NCI-H146 treated with DMSO at 0.1 percent for 48 hours (cell line): ENCODE measurements at regions not wholly inside any gene's neighbourhood (a gene's known extent, or its start where the extent isn't known, plus 50 kb on each side); places are given as distances from the start of the nearest gene placed in this dataset.

ENCODE experiments used
- DNase-seq: peaks from one replicate; lab custom pipeline; 2025; ENCODE audit not compliant: unreplicated experiment; lab: John Stamatoyannopoulos, UW

DNA sequence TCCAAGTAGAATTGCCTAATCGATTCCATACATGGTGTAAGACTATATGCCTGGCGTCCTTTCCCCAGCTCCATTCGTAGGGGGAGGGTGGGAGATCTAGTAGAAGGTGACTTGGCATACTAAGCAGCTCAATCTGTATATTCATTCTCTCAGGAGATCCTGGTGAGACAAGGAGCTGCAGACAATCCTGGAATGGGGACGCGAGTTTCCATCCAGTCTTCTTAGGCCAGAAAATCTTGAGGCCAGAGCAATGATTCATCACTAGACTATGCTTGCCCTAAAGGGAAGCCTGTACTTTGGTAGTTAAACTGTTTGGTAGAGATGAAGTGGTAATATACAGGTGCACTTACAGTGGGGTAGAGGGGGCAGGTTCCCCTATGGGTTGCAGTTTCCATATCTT is 468.7 kb downstream of the ADGRL2 start:
- DNase-seq: no peak

DNA sequence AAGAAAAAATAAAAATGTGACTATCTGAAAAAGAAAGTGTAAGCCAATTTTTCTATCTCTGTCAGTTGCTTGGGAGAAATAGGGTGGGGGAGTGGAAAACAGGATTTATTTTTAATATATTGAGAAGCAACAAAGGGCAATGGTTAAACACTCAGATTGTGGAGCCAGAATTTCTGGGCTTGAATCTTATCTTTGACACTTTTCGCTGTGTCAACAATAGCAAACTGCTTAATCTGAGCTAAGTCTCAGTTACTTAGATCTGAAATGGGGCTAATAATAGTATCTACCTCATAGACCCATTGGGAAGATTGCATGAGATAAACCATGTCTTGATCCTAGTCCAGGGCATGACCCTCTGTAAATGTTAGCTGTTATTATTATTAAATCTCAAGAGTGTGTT is 468.1 kb downstream of the ADGRL2 start:
- no peak for DNase-seq

DNA sequence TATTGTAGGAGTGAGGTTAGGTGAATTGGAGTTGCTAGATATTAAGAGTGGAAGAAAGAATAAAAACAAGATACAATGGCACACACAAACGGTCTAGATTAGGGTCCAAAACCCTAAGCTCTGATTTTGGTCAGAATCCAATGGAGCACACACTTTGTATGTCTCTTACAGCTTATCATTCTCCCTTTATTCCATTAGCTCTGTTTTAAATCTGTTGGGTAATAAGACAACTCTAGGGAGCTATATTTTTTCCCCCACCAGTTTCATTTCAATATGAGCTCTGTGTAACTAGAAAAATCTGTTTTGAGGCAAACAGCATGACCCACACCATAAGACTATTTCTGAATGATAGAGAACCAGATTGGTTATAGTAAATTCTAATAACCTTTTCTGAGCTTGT is 465.6 kb downstream of the ADGRL2 start:
- DNase-seq: no peak

DNA sequence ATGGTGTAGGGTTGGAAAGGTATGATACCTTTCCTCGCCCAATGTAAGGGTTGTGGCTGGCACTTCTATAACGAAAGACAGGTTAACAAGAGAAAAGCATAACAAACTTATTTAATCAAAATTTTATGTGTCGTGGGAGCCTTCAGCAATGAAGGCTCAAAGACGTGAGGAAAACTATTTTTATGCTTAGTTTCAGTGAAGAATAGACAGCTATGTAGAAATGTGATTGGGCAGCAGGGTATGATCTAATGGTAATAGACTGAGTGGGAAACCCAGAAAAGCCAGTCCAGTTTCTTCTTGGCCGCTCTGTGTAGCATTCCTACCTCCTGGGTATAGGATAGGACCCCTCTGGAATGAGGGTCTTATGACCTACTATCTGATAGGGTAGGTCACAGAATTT is 464.7 kb downstream of the ADGRL2 start:
- DNase-seq: no peak

DNA sequence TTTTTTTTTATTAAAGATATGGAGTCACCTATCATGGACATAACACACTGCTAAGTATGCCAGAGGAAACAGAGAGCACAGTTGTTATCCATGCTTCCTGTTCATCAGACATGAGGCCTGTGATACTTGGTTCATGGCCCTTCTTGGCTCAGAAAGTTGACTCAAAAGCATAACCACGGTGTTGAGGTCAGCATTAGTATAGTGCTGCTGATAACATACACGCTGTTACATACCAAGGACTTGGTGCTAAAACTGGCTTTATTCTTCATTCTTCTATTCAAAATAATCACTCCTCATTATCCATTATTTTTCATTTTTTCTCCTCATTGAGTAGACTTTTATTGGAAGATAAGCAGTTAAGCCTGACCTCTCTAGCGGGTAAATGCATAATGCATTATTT is 464.1 kb downstream of the ADGRL2 start:
- DNase-seq: no peak

DNA sequence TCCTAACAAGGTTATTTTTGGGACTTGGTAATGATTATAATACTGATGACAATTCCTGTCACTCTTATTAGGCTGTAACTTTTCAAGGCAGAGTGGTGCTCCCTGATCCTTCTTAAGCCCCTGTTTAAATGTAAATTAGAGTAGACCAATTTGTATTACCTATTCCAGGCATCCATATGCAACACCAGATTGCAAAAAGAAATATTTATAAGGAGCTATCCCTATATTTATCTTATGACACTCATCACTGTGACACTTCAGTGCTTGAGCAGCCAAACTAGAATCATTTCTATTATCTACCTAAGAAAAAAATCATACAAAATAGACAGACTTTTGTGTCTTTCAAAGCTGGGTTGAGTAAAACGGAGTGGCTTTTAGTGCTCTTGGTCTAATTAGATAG is 462.7 kb downstream of the ADGRL2 start:
- DNase-seq: no peak

DNA sequence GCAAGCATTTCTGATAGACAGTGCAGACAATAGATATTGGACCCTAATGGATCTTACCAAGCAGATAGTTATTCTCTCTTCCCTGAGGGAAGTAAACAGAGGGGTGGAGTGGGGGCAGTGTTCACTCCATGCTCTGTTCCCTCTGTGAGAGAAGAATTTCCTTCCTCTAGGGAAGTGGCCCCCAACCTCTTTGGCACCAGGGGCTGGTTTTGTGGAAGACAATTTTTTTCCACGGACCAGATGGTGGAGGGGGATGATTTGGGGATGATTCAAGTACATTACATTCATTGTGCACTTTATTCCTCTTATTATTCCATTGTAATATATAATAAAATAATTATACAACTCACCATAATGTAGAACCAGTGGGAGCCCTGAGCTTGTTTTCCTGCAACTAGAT is 459.9 kb downstream of the ADGRL2 start:
- no peak for DNase-seq

DNA sequence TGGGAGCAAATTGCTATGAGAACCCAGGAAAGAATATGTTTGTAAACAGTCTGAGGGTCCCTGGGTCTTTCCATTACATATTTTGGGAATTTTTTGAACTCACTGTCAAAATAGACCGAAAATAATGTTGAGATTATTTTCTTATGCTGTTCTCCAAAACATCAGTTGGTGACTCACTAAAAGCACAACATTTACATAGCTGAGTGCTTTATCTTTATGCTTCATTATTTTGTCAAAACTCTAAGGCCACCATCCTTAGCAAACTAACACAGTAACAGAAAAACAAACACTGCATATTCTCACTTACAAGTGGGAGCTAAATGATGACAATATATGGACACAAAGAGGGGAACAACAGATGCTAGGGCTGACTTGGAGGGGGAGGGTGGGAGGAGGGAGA is 459.3 kb downstream of the ADGRL2 start:
- no peak for DNase-seq

DNA sequence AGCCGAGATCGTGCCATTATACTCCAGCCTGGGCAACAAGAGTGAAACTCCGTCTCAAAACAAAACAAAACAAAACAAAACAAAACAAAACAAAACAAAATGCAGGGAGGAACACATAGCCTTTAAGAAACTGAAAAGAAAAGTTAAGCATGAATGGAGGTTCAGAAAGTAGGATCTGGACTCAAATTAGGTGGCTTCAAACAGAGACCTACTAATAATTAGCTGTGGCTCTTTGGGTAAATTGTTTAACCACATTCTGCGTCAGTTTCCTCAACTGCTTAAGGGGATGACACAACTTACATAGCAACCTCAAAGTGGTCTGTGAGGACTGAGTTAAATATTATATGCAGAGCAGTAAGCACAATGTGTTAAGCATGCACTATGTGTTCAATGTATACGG is 458.2 kb downstream of the ADGRL2 start:
- DNase-seq: no peak

DNA sequence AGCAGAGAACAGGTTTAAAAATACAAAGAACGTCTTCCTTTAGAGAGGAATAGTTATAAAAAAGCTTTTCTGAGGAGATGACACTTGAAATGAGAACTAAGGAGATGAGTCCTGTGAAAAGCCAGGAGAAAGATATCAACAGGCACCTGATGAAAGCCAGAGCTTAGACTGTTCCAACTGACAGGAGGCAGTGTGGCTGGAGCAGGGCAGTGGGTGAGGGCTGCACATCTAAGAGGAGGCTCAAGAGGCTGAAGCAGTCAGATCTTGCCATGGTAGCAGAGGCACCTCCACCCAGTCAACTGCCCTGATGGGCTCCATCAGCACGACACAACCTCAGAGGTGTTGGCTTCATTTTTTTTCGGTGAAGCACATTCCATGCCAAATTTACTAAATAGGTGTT is 445.3 kb downstream of the ADGRL2 start:
- no peak for DNase-seq

DNA sequence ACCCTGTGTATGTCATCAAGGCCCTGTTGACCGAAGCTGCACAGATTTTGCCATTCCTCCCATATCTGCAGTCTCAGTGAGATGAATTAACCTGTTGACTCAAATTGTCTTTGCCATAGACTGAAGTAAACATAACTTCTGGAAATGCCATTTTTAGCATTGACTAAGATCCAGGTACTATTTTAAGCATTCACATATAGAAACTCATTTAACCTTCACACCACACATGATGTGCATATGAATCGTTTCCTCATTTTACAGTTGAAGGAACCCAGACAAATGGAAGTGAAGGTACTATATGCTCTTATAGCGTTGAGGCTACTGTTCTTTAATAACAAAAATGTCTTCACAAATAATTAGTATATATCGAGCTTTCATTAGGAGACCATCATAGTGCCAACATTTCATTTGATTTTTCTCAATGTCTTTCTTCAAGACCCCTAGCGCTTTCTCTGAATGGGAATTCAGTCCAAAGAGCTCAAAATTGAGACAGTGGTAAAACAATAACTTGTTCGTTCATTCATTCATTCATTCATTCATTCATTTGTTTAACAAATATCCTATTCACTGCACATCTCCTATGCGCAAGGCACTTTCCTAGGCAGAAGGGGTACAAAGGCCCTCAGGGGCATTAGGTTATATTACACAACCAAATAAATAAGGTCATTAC is 444.7 kb downstream of the ADGRL2 start:
- no peak for DNase-seq

DNA sequence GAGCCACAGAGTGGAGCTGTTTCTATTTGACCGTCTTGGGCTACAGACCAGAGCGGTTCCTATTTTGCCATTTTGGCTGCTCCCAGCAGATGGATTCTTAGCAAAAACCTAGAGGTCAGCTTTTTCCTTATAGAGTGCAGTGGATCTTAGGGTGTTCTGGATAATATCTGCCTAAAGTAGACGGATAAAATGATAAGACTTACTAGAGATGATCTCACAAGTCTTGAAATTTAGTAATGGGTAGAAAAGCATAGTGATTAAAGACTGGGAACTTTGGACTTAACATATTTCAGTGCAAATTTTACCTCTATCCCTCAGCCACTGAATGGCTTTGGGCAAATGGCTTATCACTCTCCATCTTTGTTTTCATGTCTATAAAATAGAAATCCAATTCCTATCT is 439.8 kb downstream of the ADGRL2 start:
- no peak for DNase-seq

DNA sequence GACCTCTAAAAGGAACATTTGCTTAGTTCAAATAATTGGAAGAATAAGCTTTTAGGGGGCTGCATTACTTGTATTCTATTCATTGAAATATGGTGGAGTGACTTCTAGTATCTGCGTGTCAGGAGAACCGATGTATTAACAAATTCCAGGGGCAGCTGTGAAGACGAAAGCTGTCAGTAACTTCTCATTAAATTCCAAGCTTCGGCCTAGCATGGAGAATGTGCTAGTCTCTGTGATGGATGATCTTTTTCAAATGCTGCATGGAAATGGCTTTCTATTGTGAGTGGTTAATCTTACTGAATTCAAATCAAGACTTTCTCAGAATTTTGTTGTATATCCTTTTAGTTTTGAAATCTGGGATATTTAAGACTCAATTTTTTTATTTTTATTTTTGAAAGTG is 429.9 kb downstream of the ADGRL2 start:
- DNase-seq: no peak

DNA sequence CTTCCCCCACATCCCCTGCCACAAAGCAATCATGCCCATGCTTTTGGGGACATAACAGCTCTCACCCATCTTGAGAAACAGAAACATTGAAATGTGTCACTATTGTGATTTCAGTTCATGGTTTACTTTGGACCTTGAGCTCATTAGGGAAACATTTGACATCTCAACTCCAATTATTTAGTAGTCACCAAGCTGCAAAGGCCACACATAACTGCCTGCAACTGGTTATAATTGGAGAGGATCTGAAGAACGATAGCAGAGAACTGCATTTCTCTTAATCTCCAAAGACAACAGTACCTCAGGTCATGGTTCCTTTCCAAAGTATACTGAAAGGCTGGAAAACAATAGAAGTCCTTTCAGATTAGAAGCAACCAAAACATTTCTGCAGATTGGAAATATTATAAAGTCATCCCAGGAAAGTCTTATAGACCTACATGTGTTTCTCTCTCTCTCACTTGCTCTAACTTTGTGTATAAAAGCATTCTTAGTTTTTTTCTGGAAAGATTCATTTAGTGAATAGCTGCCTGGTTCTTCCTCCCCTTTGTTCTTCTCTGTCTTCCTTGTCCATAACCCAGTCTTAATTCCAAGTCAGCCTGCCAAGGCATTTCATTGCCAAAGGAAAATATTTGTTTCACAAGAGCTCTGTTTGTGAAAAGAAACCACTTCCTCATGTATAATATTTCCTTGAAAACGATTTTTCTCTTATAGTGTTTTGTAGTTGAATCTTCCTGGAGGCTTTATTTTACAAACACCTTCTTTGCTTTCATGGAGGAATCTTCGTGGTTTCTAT is 426.8 kb downstream of the ADGRL2 start:
- no peak for DNase-seq

DNA sequence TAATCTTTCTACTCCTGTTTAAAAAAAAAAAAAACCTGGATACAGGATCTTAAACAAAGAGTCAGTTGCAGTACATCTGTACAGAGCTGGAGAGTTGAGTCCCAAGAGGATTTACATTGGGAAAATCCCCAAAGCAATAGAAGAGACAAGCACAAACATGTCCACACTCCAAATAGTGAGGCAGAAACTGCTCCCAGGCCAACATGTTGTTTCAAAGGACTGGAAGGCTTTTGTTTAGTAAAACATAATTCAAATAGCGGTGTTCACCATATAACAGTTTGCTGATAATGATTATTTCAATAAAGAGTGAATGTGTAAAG is 425.4 kb downstream of the ADGRL2 start:
- no peak for DNase-seq

DNA sequence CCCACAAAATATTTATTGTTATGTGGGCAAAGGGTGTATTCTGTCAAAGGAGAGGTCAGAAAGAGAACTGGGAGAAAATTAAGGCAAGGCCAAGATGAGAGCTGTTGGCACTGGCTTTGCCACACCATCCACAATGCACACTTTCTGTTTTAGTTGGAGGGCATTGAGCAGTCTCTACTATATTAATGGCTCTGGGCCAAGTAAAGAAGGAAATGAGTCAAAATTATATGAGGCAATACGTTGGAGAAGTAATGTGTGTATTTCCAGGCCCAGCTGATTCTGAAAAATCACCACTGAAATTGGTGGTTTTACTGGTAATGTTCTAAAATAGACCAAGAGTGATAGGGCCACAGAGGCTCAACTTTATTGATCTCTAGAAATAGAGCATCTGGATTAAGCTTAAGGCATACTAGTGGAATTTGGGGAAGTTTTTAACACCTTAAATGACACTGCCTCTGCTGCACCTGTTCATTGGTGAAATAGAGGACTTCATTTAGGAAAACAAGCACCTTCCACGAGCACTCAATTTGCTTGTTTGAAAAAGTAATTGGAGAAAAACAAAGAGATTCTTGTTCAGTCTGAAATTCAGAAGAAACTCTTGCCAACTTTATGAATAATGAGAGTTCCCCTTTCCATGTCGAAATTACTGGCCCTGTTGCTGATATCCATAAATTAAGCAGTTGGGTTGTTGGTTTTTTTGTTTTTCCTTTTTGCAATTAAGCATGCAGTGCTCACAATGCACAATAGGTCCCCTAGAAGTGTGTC is 424.9 kb downstream of the ADGRL2 start:
- DNase-seq: no peak

DNA sequence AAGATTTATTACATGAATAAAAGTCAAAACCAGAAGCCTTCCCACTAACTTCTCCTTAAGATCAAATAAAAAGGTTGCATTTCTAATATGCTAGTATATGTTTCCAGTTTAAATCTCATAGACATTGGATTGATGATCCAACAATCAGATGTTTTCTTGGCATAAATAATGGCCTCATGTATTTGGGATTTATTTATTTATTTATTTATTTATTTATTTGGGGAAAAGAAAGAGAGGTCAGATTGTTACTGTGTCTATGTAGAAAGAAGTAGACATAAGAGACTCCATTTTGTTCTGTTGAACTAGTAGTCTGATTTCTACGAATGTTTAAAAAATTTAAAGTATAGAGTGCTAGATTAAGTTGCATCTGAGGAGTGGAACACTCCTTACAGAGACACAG is 422.4 kb downstream of the ADGRL2 start:
- no peak for DNase-seq

DNA sequence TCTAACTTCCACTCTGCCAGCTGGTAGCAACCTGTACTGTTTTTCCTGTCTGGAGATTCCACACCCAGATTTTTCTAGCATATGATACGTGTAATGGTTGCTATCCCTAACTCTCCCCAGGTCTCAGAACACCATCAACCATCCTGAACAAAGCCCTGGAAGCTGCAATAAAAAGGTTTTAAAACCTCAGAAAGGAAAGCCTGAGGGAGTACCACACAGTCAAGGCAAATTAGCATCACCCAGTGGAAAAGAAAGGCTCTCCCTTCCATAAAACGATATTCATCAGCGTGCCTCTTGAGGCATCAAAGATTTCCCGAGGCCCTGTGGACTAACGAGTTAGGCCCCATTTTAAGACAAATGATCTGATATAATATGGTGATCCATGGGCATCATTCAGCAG is 421.0 kb downstream of the ADGRL2 start:
- DNase-seq: no peak

DNA sequence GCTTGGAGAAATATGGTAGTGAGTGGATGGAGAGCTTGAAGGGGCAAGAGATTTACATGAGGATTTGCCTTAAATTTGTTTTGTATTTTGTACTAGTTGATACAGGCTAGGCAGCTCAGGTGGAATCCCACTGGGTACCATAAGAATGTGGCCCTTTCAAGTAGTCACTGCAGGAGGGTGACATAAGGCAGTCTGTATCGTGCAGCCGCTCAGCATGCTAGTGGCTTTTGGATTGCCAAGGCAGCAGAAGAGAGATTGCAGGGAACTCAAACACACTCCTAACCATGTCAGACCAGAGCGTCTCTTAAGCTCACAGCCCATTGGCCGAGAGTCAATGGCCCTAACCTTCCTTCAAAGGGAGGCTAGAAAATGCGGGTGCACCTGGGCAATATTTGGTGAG is 420.0 kb downstream of the ADGRL2 start:
- no peak for DNase-seq

DNA sequence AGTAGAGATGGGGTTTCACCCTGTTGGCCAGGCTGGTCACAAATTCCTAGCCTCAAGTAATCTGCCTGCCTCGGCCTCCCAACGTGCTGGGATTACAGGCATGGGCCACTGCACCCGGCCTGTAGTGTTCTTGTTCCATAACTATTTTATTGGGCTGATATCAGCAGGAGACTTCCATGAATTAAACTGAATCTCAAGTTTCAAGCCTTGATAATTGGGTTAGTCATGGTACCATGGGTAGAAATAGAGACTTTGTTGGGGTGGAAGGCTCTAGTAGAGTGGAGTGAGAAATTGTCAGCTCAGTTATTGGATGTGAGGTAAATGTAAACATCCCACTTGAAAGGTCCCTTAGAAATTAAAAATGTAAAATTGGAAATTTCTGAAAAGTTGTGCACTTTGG is 419.1 kb downstream of the ADGRL2 start:
- no peak for DNase-seq

DNA sequence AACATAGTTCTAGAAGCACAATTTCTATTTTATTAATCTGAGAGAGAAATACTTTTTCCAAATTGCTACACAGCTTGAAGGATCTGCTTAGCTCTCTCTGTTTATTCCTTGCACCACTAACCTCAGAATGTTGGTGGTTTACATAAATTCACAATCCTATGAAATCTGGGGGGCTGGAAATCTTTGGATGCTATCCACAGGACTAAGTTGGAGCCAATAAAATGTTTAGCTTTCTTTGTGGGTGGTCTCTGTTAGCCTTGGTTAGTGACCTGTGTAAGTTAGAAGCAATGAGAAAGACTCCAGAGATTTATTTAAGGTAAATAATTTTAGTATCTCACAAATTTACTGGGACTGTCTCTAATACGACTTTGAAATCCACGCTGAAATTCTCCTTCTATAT is 418.1 kb downstream of the ADGRL2 start:
- DNase-seq: no peak

DNA sequence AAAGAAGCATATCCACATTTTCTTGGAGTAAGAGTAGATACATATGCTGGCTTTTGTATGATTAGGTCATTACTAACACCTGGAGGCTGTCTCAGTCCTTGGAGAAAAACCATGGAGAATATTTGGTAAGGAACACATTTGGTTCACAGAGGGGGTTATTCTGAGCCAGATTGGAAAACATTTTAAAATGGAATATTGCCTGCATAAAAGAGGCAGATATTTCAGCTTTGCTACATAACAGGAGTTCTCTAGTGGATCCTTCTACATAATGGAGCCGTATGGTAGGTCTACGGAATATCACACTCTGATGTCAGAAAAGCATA is 415.1 kb downstream of the ADGRL2 start:
- no peak for DNase-seq
